K562 (cell line): ENCODE measurements at regions not wholly inside any gene's neighbourhood (a gene's known extent, or its start where the extent isn't known, plus 50 kb on each side); places are given as distances from the start of the nearest gene placed in this dataset.

ENCODE experiments used
- ATAC-seq: fragments of 200-7000 bp; cut with Tn5 transposase; 3 replicates; pipeline ENCODE4 v1.9.1; 2020; ENCODE audit warnings: moderate library complexity
- BruUV-seq: library from RNA; stranded (reverse); fragments of 400-500 nt; replicated peaks from 2 replicates; lab custom pipeline; 2021; lab: Mats Ljungman, UMichigan
- CTCF ChIA-PET: fragments of 300-600 bp; formaldehyde crosslinking; extraction: SDS; loops from one replicate; lab custom pipeline; 2021; ENCODE audit warnings: low intra/inter-chr PET ratio; lab: Yijun Ruan, JAX
- POLR2A ChIA-PET: fragments of 300-600, 350-650 bp; sonication (Branson Sonifier 250); formaldehyde crosslinking; extraction: SDS; loops from one replicate; lab custom pipeline; 2021; ENCODE audit warnings: antibody characterized with exemption, inconsistent platforms; lab: Yijun Ruan, JAX
- DNase-seq, 4 experiments: peaks; one replicate each; pipeline versions ENCODE4 v3.0.0 to v3.0.0-alpha.2; 2011 to 2018; ENCODE audit warnings: low spot score in 3 of 4, mixed read lengths in 3 of 4; ENCODE audit errors: extremely low read depth in 1 of 4
- FAIRE-seq: peaks from 2 replicates; lab custom pipeline; 2011; peaks lifted over from hg19 to GRCh38; lab: Jason Lieb, UNC
- H2AFZ ChIP-seq: 2 replicates; pipeline ENCODE4 v1.6.0; 2011; ENCODE audit warnings: low read depth, low read length, control low read depth, inconsistent platforms
- H3K27ac ChIP-seq: fragments of 200-600 bp; 3 replicates; pipeline ENCODE4 v1.8.0; 2011; ENCODE audit warnings: low read depth, mild to moderate bottlenecking, control low read depth, inconsistent platforms, low read length, moderate library complexity, mixed read lengths; ENCODE audit errors: extremely low read depth
- H3K27me3 ChIP-seq, 2 experiments: fragments of 300-600 bp in 1 of 2; 2 replicates in 1 of 2; 3 replicates in 1 of 2; pipeline versions ENCODE4 v1.6.0 to v1.8.0; 2011; ENCODE audit warnings: inconsistent platforms in 2 of 2, low read length in 2 of 2, mild to moderate bottlenecking in 1 of 2, mixed read lengths in 1 of 2, moderate library complexity in 1 of 2; ENCODE audit not compliant: control insufficient read depth in 2 of 2, insufficient read depth in 2 of 2
- H3K36me3 ChIP-seq: fragments of 300-600 bp; 3 replicates; pipeline ENCODE4 v1.8.0; 2011; ENCODE audit warnings: mild to moderate bottlenecking, low read length, inconsistent platforms; ENCODE audit not compliant: control insufficient read depth, insufficient read depth
- H3K4me1 ChIP-seq, 2 experiments: fragments of 200-600 bp in 1 of 2; replicated peaks in 1 of 2; 2 replicates in 1 of 2; 3 replicates in 1 of 2; pipeline versions ENCODE4 v1.5.1 to v1.8.0; 2011; ENCODE audit warnings: inconsistent platforms in 2 of 2, low read length in 2 of 2, mild to moderate bottlenecking in 1 of 2, mixed read lengths in 1 of 2, moderate library complexity in 1 of 2; ENCODE audit not compliant: control insufficient read depth in 2 of 2, insufficient read depth in 2 of 2
- H3K4me2 ChIP-seq: 2 replicates; pipeline ENCODE4 v1.6.1; 2011; ENCODE audit warnings: low read length, control low read depth, inconsistent platforms, mixed read lengths; ENCODE audit not compliant: insufficient read depth
- H3K4me3 ChIP-seq: fragments of 200-600 bp; sonication (generic), shearing (Covaris generic); 2 replicates; pipeline ENCODE4 v1.5.1; 2016; ENCODE audit warnings: control low read depth, inconsistent platforms
- H3K79me2 ChIP-seq: fragments of 200-600 bp; 3 replicates; pipeline ENCODE4 v1.8.0; 2011; ENCODE audit warnings: low read length, inconsistent platforms; ENCODE audit not compliant: control insufficient read depth, insufficient read depth
- H3K9ac ChIP-seq, 2 experiments: 2 replicates each; pipeline versions ENCODE4 v1.6.0 to v1.6.1; 2011; ENCODE audit warnings: low read depth in 2 of 2, low read length in 2 of 2, control low read depth in 1 of 2, inconsistent platforms in 1 of 2, mild to moderate bottlenecking in 1 of 2, mixed read lengths in 1 of 2; ENCODE audit not compliant: insufficient read depth in 1 of 2
- H3K9me1 ChIP-seq: one replicate; pipeline ENCODE4 v1.6.0; 2011; ENCODE audit warnings: inconsistent platforms, mild to moderate bottlenecking, low read length, moderate library complexity; ENCODE audit not compliant: control insufficient read depth, insufficient read depth
- H3K9me3 ChIP-seq: replicated peaks from 2 replicates; pipeline ENCODE4 v1.5.1; 2011; ENCODE audit warnings: low read depth, low read length, inconsistent platforms; ENCODE audit not compliant: control insufficient read depth, insufficient read depth
- H4K20me1 ChIP-seq: replicated peaks from 2 replicates; pipeline ENCODE4 v1.6.1; 2011; ENCODE audit warnings: low read length, inconsistent platforms, mixed read lengths; ENCODE audit not compliant: control insufficient read depth, insufficient read depth
- ARID3B ChIP-seq: fragments of 250-450 bp; sonication (Bioruptor Pico); IDR thresholded peaks from 2 replicates; pipeline ENCODE4 v1.4.0; 2020; ENCODE audit warnings: borderline replicate concordance
- BRD9 ChIP-seq: fragments of 450-650 bp; IDR thresholded peaks from 2 replicates; pipeline ENCODE4 v1.6.1; 2018; ENCODE audit warnings: low read depth; ENCODE audit not compliant: partially characterized antibody
- DPF2 ChIP-seq: fragments of 450-650 bp; IDR thresholded peaks from 2 replicates; pipeline ENCODE4 v1.6.1; 2016
- IRF9 ChIP-seq: fragments of 450-650 bp; IDR thresholded peaks from 2 replicates; pipeline ENCODE4 v1.6.1; 2016; ENCODE audit warnings: missing biosample characterization, missing genetic modification characterization
- MTF1 ChIP-seq: fragments of 250-450 bp; sonication (Bioruptor Pico); IDR thresholded peaks from 2 replicates; pipeline ENCODE4 v1.9.0; 2021; ENCODE audit warnings: moderate library complexity, mild to moderate bottlenecking, inconsistent platforms, borderline replicate concordance
- NCOR1 ChIP-seq: fragments of 450-650 bp; IDR thresholded peaks from 2 replicates; pipeline ENCODE4 v1.6.1; 2016; ENCODE audit warnings: mild to moderate bottlenecking, moderate library complexity
- RB1 ChIP-seq: fragments of 450-650 bp; IDR thresholded peaks from 2 replicates; pipeline ENCODE4 v1.6.1; 2017; ENCODE audit warnings: low read depth, mild to moderate bottlenecking
- RBM25 ChIP-seq: fragments of 200-400 bp; formaldehyde crosslinking; IDR thresholded peaks from 2 replicates; pipeline ENCODE4 v1.6.1; 2018; ENCODE audit warnings: low read length, low read depth, moderate library complexity; ENCODE audit not compliant: severe bottlenecking
- SAFB2 ChIP-seq: fragments of 200-400 bp; formaldehyde crosslinking; IDR thresholded peaks from 2 replicates; pipeline ENCODE4 v1.6.1; 2018; ENCODE audit warnings: borderline replicate concordance, low read length, low read depth, moderate library complexity; ENCODE audit not compliant: severe bottlenecking
- SMARCE1 ChIP-seq: fragments of 450-650 bp; IDR thresholded peaks from 2 replicates; pipeline ENCODE4 v1.7.1; 2016; ENCODE audit warnings: mild to moderate bottlenecking
- TBL1XR1 ChIP-seq, 2 experiments: IDR thresholded peaks; 2 replicates each; pipeline ENCODE4 v1.6.1; 2012; ENCODE audit warnings: improper control_type of control experiment in 2 of 2, low read length in 2 of 2, mild to moderate bottlenecking in 1 of 2
- ZBTB17 ChIP-seq: fragments of 450-650 bp; formaldehyde crosslinking; IDR thresholded peaks from 2 replicates; pipeline ENCODE4 v1.4.0; 2020; ENCODE audit warnings: mild to moderate bottlenecking
- ZBTB9 ChIP-seq: fragments of 450-650 bp; formaldehyde crosslinking; IDR thresholded peaks from 2 replicates; pipeline ENCODE4 v1.4.0; 2020; ENCODE audit warnings: mild to moderate bottlenecking, moderate library complexity
- ZNF354B ChIP-seq: fragments of 250-450 bp; sonication (Bioruptor Pico); IDR thresholded peaks from 2 replicates; pipeline ENCODE4 v1.4.0; 2020
- ZNF785 ChIP-seq: fragments of 250-450 bp; sonication (Bioruptor Pico); IDR thresholded peaks from 2 replicates; pipeline ENCODE4 v1.4.0; 2020; ENCODE audit warnings: mild to moderate bottlenecking
- WGBS: fragments of 100-300 bp; shearing (Covaris generic); methylation state at CpG from one replicate; pipeline ENCODE4 v1.1.6; 2016; ENCODE audit warnings: low coverage, mixed read lengths; ENCODE audit not compliant: insufficient coverage; ENCODE audit errors: missing lambda C conversion rate; 5-methylcytosine and 5-hydroxymethylcytosine counted together
- in situ Hi-C: fragments of 300-500 bp; cut with MboI; formaldehyde crosslinking; loops from 4 replicates; pipeline ENCODE4 v1.15.0; 2018; ENCODE audit warnings: inconsistent platforms, mixed read lengths
- intact Hi-C: fragments of 100-400 bp; cut with micrococcal nuclease; formaldehyde crosslinking; loops from 2 replicates; pipeline ENCODE4 v1.14.2; 2022

GRCh38 chr4:158007566-158007965, 165.3 kb downstream of the GASK1B start:
- H3K79me2 ChIP-seq = no peaks in the 10 kb centered on the region
- H3K9ac ChIP-seq = no peak overlapping the region
- no peak overlapping the region for H3K27ac ChIP-seq
- no peaks in the 10 kb centered on the region for H3K9me3 ChIP-seq
- in situ Hi-C loops = no loop called here
- H4K20me1 ChIP-seq = no peaks in the 10 kb centered on the region
- no peak overlapping the region for H2AFZ ChIP-seq
- no peak overlapping the region for H3K4me2 ChIP-seq
- FAIRE-seq (no peak), ATAC-seq (no peak), DNase-seq (no peak)
- H3K36me3 ChIP-seq = no peaks in the 10 kb centered on the region
- BruUV-seq = no TSS peak
- intact Hi-C loops = no loop called here
- TF ChIP-seq ZNF785 (CRISPR knock-in tag) (no peak), RBM25 (no peak), TBL1XR1 (IDR thresholded peaks at IDR 0.05; ENCODE audit: low read length in 2 of 2) (no peak), SAFB2 (no peak), ZBTB9 (no peak), NCOR1 (no peak), BRD9 (no peak), DPF2 (no peak), IRF9 (no peak), ZBTB17 (CRISPR knock-in tag) (no peak), SMARCE1 (no peak), ARID3B (no peak), MTF1 (CRISPR knock-in tag) (no peak), ZNF354B (CRISPR knock-in tag) (no peak), RB1 (no peak)
- ChIA-PET POLR2A (no interaction called here), CTCF (no interaction called here)
- no peak overlapping the region for H3K4me3 ChIP-seq
- no peaks in the 10 kb centered on the region for H3K4me1 ChIP-seq
- H3K9me1 ChIP-seq = no peaks in the 10 kb centered on the region
- H3K27me3 ChIP-seq = no peaks in the 10 kb centered on the region
- WGBS = 0% methylated on average over 3 of the region's 3 CpGs
